ENCODE measurements at regions not wholly inside any gene's neighbourhood (a gene's known extent, or its start where the extent isn't known, plus 50 kb on each side); places are given as distances from the start of the nearest gene placed in this dataset.

DNA sequence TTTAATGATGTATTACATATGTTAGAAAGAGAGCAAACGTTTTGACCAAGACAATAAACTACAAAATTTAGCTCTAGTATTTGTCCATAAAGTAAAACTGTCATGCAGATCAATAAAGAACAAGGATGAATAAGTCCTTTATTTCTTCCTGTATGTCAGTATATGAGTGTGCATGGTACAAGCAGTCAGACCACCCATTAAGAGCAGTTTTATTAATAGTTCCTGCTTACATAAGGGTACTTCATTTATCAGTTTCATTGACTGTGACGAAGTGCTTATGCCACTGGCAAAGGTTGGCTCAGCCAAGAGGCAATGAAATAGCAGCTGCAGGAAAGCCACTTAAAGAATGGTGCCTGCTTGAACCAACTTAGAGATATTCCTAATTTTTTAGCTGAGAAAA lies 913.0 kb upstream of the CNTN5 start:
- no peak overlapping the region for H3K9ac ChIP-seq (ENCODE audit: insufficient read depth, low read length, poor library complexity, severe bottlenecking)
- Mint-ChIP-seq H3K36me3 (no peaks in the 10 kb centered on the region), H3K27me3 (ENCODE audit: low read depth in 3 of 3) (peaks cover 0 to 2% (median 0%) of the 10 kb centered on the region in 3 donors), H3K4me1 (no peaks in the 10 kb centered on the region), H3K4me3 (no peak overlapping the region), H3K27ac (no peak overlapping the region), H3K9me3 (peaks cover 0 to 6% (median 3%) of the 10 kb centered on the region in 7 donors)
- intact Hi-C loops (cut with micrococcal nuclease): no loop called here
- no peak overlapping the region for H3K4me3 ChIP-seq (replicated peaks in 1 of 3; ENCODE audit: low read depth in 2 of 3, low read length in 3 of 3)
- DNase-seq: no peak
- H3K4me2 ChIP-seq (replicated peaks; ENCODE audit: extremely low read depth, low read length, poor library complexity, severe bottlenecking): no peak overlapping the region
- no peaks in the 10 kb centered on the region for H3K9me3 ChIP-seq (replicated peaks in 1 of 2; ENCODE audit: control insufficient read depth in 1 of 2, insufficient read depth in 1 of 2, low read length in 2 of 2)
- H4K20me1 ChIP-seq (ENCODE audit: insufficient read depth, low read length): no peaks in the 10 kb centered on the region
- H3K36me3 ChIP-seq (replicated peaks in 1 of 2; ENCODE audit: control insufficient read depth in 1 of 2, insufficient read depth in 2 of 2, low read length in 2 of 2): no peaks in the 10 kb centered on the region
- TF ChIP-seq, protein P1, sequence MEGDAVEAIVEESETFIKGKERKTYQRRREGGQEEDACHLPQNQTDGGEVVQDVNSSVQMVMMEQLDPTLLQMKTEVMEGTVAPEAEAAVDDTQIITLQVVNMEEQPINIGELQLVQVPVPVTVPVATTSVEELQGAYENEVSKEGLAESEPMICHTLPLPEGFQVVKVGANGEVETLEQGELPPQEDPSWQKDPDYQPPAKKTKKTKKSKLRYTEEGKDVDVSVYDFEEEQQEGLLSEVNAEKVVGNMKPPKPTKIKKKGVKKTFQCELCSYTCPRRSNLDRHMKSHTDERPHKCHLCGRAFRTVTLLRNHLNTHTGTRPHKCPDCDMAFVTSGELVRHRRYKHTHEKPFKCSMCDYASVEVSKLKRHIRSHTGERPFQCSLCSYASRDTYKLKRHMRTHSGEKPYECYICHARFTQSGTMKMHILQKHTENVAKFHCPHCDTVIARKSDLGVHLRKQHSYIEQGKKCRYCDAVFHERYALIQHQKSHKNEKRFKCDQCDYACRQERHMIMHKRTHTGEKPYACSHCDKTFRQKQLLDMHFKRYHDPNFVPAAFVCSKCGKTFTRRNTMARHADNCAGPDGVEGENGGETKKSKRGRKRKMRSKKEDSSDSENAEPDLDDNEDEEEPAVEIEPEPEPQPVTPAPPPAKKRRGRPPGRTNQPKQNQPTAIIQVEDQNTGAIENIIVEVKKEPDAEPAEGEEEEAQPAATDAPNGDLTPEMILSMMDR (IDR thresholded peaks at IDR 0.05): no peak
- H3K79me2 ChIP-seq (ENCODE audit: insufficient read depth, low read length): no peaks in the 10 kb centered on the region
- no peak overlapping the region for H3K27ac ChIP-seq (ENCODE audit: low read depth in 1 of 2, low read length in 2 of 2)
- no peaks in the 10 kb centered on the region for H3K4me1 ChIP-seq (ENCODE audit: control insufficient read depth in 1 of 2, insufficient read depth in 2 of 2, low read length in 2 of 2)
- no peaks in the 10 kb centered on the region for H3K27me3 ChIP-seq (ENCODE audit: control insufficient read depth in 2 of 2, insufficient read depth in 2 of 2, low read length in 2 of 2)
- WGBS (ENCODE audit: insufficient coverage): 83% methylated on average over 1 of the region's 2 CpGs
- no peak overlapping the region for H2AFZ ChIP-seq (ENCODE audit: insufficient read depth, low read depth, low read length, poor library complexity, severe bottlenecking)

DNA sequence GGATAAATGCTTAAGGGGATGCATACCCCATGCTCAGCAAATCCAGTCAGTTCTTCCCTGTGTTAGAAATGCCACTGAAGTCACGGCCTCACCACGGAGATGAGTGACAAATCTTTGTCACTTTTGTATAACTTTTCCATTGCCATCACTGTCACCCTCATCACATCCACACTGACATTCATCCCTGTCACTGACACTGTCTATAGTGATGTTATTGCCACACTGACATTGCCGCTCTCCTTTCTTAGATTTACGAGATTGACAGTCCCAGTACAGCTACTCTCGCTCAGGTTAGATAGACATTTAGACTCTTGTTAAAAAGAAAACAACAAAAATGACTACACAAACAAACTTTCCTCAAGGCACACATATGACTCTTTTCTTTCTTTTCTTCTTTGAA lies 910.7 kb upstream of the CNTN5 start:
- Mint-ChIP-seq H3K4me3 (no peak overlapping the region), H3K9me3 (peaks cover 2 to 7% (median 4%) of the 10 kb centered on the region in 7 donors), H3K4me1 (no peaks in the 10 kb centered on the region), H3K27ac (no peak overlapping the region), H3K36me3 (no peaks in the 10 kb centered on the region), H3K27me3 (ENCODE audit: low read depth in 3 of 3) (peaks cover 0 to 2% (median 0%) of the 10 kb centered on the region in 3 donors)
- Histone ChIP-seq H3K4me1 (ENCODE audit: control insufficient read depth in 1 of 2, insufficient read depth in 2 of 2, low read length in 2 of 2) (no peaks in the 10 kb centered on the region), H3K4me2 (replicated peaks; ENCODE audit: extremely low read depth, low read length, poor library complexity, severe bottlenecking) (no peak overlapping the region), H3K79me2 (ENCODE audit: insufficient read depth, low read length) (no peaks in the 10 kb centered on the region), H3K27ac (ENCODE audit: low read depth in 1 of 2, low read length in 2 of 2) (no peak overlapping the region), H2AFZ (ENCODE audit: insufficient read depth, low read depth, low read length, poor library complexity, severe bottlenecking) (no peak overlapping the region), H3K9me3 (replicated peaks in 1 of 2; ENCODE audit: control insufficient read depth in 1 of 2, insufficient read depth in 1 of 2, low read length in 2 of 2) (no peaks in the 10 kb centered on the region), H3K9ac (ENCODE audit: insufficient read depth, low read length, poor library complexity, severe bottlenecking) (no peak overlapping the region), H3K36me3 (replicated peaks in 1 of 2; ENCODE audit: control insufficient read depth in 1 of 2, insufficient read depth in 2 of 2, low read length in 2 of 2) (no peaks in the 10 kb centered on the region), H4K20me1 (ENCODE audit: insufficient read depth, low read length) (no peaks in the 10 kb centered on the region), H3K27me3 (ENCODE audit: control insufficient read depth in 2 of 2, insufficient read depth in 2 of 2, low read length in 2 of 2) (no peaks in the 10 kb centered on the region), H3K4me3 (replicated peaks in 1 of 3; ENCODE audit: low read depth in 2 of 3, low read length in 3 of 3) (no peak overlapping the region)
- WGBS (ENCODE audit: insufficient coverage): 93% methylated on average over 5 of the region's 5 CpGs
- intact Hi-C loops (cut with micrococcal nuclease): no loop called here
- DNase-seq: no peak
- TF ChIP-seq, protein P1 (IDR thresholded peaks at IDR 0.05): no peak

All from CD14-positive monocyte (primary cell).